Fibroblast of mammary gland (primary cell): ENCODE measurements at regions not wholly inside any gene's neighbourhood (a gene's known extent, or its start where the extent isn't known, plus 50 kb on each side); places are given as distances from the start of the nearest gene placed in this dataset.
"Not testable (repeated sequence)": the region's sequence is repeated elsewhere in the genome, so short reads cannot be mapped to it uniquely, and the experiment has no call there.

ENCODE experiments used
- DNase-seq: peaks from one replicate; pipeline ENCODE4 v3.0.0-alpha.2; 2010; ENCODE audit warnings: low read depth
- H3K4me3 ChIP-seq: 2 replicates; pipeline ENCODE4 v1.5.1; 2011; ENCODE audit warnings: low read depth, mild to moderate bottlenecking, low read length, moderate library complexity; ENCODE audit not compliant: control insufficient read depth
- TF ChIP-seq, protein P1 (sequence below): conservative IDR thresholded peaks from 2 replicates; pipeline ENCODE4 v1.5.1; 2011; ENCODE audit warnings: low read depth, low read length, inconsistent platforms; ENCODE audit not compliant: control insufficient read depth, insufficient read depth

DNA sequence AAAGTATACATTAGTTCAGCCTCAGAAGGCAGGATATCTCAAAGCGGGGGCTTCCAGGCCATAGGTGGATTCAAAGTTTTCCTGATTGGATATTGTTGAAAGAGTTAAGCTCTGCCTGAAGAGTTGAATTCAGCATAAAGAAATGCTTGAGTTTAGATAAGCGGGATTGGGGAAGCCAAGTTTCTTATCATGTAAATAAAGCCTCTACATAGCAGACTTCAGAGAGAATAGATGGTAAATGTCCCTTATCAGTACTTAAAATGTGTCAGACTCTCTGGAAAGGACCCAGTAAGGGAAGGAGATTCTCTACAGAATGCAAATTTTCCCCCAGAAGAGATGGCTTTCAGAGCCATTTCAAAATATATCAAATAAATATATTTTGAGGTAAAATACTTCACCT is 423.5 kb downstream of the SHISA9 start:
- no peak overlapping the region for H3K4me3 ChIP-seq
- TF ChIP-seq, protein P1, sequence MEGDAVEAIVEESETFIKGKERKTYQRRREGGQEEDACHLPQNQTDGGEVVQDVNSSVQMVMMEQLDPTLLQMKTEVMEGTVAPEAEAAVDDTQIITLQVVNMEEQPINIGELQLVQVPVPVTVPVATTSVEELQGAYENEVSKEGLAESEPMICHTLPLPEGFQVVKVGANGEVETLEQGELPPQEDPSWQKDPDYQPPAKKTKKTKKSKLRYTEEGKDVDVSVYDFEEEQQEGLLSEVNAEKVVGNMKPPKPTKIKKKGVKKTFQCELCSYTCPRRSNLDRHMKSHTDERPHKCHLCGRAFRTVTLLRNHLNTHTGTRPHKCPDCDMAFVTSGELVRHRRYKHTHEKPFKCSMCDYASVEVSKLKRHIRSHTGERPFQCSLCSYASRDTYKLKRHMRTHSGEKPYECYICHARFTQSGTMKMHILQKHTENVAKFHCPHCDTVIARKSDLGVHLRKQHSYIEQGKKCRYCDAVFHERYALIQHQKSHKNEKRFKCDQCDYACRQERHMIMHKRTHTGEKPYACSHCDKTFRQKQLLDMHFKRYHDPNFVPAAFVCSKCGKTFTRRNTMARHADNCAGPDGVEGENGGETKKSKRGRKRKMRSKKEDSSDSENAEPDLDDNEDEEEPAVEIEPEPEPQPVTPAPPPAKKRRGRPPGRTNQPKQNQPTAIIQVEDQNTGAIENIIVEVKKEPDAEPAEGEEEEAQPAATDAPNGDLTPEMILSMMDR = no peak
- DNase-seq = no peak

- no peak for DNase-seq
- TF ChIP-seq, protein P1 = no peak
- H3K4me3 ChIP-seq = no peak overlapping the region
Measured at GRCh38 chr16:13325396-13325795, 424.0 kb downstream of the SHISA9 start.

DNA sequence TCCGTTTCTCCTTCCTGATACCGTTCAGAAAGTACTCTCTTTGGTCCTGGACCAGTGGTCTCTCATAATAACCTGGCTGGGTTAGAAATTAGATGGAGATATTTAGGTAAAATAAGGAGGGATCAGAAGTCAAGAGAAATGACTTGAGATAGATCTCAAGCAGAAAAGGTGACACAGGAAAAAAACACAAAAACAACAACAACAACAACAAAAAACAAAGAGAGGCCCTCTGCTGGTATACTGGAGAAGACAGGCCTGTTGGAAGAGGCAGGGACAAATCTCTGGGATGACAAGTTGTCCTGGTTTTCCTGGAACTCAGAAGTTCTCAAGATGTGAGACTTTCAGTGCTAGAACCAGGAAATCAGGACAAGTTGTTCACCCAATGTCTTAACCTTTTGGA is 430.5 kb downstream of the SHISA9 start:
- DNase-seq = no peak
- H3K4me3 ChIP-seq = no peak overlapping the region
- TF ChIP-seq, protein P1 = peak; percentile 1

DNA sequence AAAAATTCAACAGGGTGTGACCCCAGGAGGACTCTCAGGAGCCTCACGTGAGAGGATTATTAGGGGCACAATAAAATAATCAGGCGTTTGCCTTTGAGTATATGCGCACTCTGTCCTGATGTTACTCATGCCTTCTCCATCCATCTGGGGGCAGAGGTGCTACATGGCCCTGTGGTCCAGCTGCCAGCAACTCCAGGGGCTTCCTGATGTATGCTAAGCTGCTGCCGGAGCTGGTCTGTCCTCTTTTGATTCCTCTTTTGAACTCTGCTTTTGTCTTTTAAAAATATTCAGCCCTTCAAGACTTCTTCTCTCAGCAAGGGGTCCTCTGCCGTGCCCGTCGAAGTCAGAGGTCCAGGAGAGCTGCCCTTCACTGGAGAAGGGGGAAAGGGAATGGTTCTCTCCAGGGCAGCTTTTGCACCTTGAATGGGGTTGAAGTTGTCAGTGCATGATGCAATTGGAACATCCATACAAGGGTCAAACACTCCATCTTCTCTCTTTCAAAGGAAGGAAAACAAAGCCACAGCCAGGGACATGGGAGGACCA is 431.4 kb downstream of the SHISA9 start:
- no peak overlapping the region for H3K4me3 ChIP-seq
- no peak for DNase-seq
- TF ChIP-seq, protein P1 = no peak

DNA sequence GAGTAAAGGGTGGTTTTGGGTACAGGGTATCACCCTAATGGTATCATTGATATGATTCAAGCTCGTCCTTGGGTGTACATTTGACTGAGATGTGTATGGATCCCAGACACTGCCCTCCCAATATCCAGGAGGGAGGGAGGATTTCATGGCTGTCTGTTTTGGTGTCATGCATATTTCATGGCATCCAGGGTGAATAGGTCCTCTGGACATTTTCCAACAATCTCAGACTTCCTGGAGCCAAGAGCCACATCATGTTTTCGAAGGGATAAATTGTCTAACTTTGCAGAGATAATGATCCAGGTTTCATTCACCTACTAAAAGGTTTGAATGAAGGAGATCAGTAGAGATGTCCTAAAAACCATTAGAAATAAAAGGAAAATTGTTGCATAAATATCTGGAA is 431.9 kb downstream of the SHISA9 start:
- no peak for DNase-seq
- TF ChIP-seq, protein P1 = no peak
- no peak overlapping the region for H3K4me3 ChIP-seq

DNA sequence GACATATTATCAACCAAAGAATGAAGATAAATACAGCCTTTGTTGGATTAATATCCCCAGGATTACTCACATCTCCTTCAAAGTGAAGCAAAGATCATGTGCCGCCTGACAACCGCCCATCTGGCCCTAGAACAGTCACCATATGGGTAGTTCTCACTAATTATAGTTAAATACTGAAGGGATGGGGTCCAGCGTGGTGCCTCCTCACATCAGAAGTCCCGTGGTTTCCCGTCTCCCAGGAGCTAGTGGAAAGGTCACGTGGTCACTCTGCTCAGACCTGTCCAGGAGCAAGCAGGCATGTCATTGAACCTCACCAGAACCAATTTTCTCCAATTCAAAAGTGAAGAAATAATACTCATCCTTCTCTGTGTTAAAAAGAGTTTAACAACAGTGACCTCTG is 434.5 kb downstream of the SHISA9 start:
- no peak overlapping the region for H3K4me3 ChIP-seq
- TF ChIP-seq, protein P1 = no peak
- no peak for DNase-seq

DNA sequence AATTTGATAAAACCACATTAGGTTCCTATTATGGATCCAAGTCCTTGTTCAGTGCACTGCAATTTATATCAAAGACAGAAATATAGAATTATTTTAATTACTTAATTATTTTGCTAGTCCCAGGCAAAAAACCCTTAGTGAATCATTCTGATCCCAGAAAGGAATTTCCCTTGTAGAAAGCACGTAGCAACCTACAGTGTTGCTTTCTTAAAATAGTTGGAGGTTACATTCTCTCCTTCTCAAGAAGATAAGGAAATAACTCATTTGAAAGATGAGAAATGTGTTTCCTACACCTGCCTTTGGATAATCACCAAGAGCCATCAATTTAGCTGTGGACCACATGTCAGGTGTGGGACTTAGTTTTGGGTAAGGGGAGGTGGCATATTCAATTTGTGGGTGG is 434.9 kb downstream of the SHISA9 start:
- TF ChIP-seq, protein P1 = no peak
- DNase-seq = no peak
- no peak overlapping the region for H3K4me3 ChIP-seq

GRCh38 chr16:13336907-13337881 is 435.8 kb downstream of the SHISA9 start:
- H3K4me3 ChIP-seq, DNase-seq: not testable (repeated sequence)
